Uterus (tissue), 2 donors: ENCODE measurements at regions not wholly inside any gene's neighbourhood (a gene's known extent, or its start where the extent isn't known, plus 50 kb on each side); places are given as distances from the start of the nearest gene placed in this dataset.

Source experiments
- CTCF ChIP-seq, 4 experiments: fragments of 200-600 bp in 2 of 4; fragments of 450-650 bp in 2 of 4; sonication (generic) in 2 of 4; IDR thresholded peaks; one replicate each; pipeline ENCODE4 v1.5.1; 2016 to 2019; ENCODE audit warnings: antibody characterized with exemption in 4 of 4, mild to moderate bottlenecking in 2 of 4, moderate library complexity in 1 of 4
- POLR2A ChIP-seq, 2 donors: fragments of 450-650 bp; IDR thresholded peaks; one replicate each; pipeline ENCODE4 v1.6.1; 2016; ENCODE audit warnings: antibody characterized with exemption in 2 of 2, mild to moderate bottlenecking in 1 of 2, moderate library complexity in 1 of 2

GRCh38 chr1:208374391-208374941, 130.3 kb upstream of the PLXNA2 start:
- no peak for TF ChIP-seq CTCF (IDR thresholded peaks at IDR 0.05)
- TF ChIP-seq POLR2A (IDR thresholded peaks at IDR 0.05): no peak
